ENCODE measurements at regions not wholly inside any gene's neighbourhood (a gene's known extent, or its start where the extent isn't known, plus 50 kb on each side); places are given as distances from the start of the nearest gene placed in this dataset.
"Not testable (repeated sequence)": the region's sequence is repeated elsewhere in the genome, so short reads cannot be mapped to it uniquely, and the experiment has no call there.

- Histone ChIP-seq H2AFZ (ENCODE audit: low read length) (no peak overlapping the region), H3F3A (ENCODE audit: insufficient read depth, low read length) (no peaks in the 10 kb centered on the region), H3K4me1 (ENCODE audit: insufficient read depth, low read length, severe bottlenecking) (no peaks in the 10 kb centered on the region), H3K9ac (ENCODE audit: low read length) (no peak overlapping the region), H3K79me2 (ENCODE audit: insufficient read depth, low read length) (no peaks in the 10 kb centered on the region), H3K4me3 (ENCODE audit: low read depth, low read length, poor library complexity, severe bottlenecking) (no peak overlapping the region), H3K9me2 (ENCODE audit: low read depth, low read length) (no peaks in the 10 kb centered on the region), H3K4me2 (ENCODE audit: low read length) (no peak overlapping the region), H3K27ac (ENCODE audit: low read depth, low read length, poor library complexity, severe bottlenecking) (no peak overlapping the region), H3K27me3 (ENCODE audit: insufficient read depth, low read length) (no peaks in the 10 kb centered on the region), H3K36me3 (ENCODE audit: insufficient read depth, low read length) (no peaks in the 10 kb centered on the region), H3K9me3 (ENCODE audit: low read length) (no peaks in the 10 kb centered on the region), H4K20me1 (ENCODE audit: insufficient read depth, low read length) (no peaks in the 10 kb centered on the region)
- no peak for TF ChIP-seq EZH2 (IDR thresholded peaks at IDR 0.05; ENCODE audit: borderline replicate concordance, low read length)
- TF ChIP-seq, protein P1, sequence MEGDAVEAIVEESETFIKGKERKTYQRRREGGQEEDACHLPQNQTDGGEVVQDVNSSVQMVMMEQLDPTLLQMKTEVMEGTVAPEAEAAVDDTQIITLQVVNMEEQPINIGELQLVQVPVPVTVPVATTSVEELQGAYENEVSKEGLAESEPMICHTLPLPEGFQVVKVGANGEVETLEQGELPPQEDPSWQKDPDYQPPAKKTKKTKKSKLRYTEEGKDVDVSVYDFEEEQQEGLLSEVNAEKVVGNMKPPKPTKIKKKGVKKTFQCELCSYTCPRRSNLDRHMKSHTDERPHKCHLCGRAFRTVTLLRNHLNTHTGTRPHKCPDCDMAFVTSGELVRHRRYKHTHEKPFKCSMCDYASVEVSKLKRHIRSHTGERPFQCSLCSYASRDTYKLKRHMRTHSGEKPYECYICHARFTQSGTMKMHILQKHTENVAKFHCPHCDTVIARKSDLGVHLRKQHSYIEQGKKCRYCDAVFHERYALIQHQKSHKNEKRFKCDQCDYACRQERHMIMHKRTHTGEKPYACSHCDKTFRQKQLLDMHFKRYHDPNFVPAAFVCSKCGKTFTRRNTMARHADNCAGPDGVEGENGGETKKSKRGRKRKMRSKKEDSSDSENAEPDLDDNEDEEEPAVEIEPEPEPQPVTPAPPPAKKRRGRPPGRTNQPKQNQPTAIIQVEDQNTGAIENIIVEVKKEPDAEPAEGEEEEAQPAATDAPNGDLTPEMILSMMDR (IDR thresholded peaks at IDR 0.05; ENCODE audit: low read length) = no peak
These were observed 515.4 kb downstream of the DIPK2A start for GRCh38 chr3:144487011-144487410.

DNA sequence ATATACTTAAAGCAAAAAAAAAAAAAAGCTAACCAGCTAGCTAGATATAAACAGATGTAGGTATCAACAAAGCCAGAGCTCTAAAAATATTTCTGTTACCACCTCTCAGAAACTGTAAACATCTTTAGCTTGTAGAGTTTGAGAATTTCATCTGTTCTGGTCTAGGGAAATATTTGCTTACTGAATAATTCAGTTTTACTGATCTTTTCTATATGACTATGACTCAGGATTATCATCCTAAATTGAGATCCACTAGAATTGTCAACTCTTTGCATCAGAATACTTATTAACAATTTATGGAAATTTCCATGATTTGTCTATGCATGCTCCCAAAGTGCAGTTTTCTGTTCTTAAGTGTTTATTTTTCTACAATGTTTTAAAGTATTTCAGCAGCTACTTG, 517.3 kb downstream of the DIPK2A start:
- no peak overlapping the region for H3K27ac ChIP-seq (ENCODE audit: low read depth, low read length, poor library complexity, severe bottlenecking)
- H3F3A ChIP-seq (ENCODE audit: insufficient read depth, low read length) = no peaks in the 10 kb centered on the region
- no peak overlapping the region for H3K4me3 ChIP-seq (ENCODE audit: low read depth, low read length, poor library complexity, severe bottlenecking)
- no peaks in the 10 kb centered on the region for H3K4me1 ChIP-seq (ENCODE audit: insufficient read depth, low read length, severe bottlenecking)
- no peak overlapping the region for H2AFZ ChIP-seq (ENCODE audit: low read length)
- no peaks in the 10 kb centered on the region for H3K9me3 ChIP-seq (ENCODE audit: low read length)
- H3K27me3 ChIP-seq (ENCODE audit: insufficient read depth, low read length) = no peaks in the 10 kb centered on the region
- no peaks in the 10 kb centered on the region for H3K79me2 ChIP-seq (ENCODE audit: insufficient read depth, low read length)
- no peaks in the 10 kb centered on the region for H4K20me1 ChIP-seq (ENCODE audit: insufficient read depth, low read length)
- H3K9me2 ChIP-seq (ENCODE audit: low read depth, low read length) = no peaks in the 10 kb centered on the region
- no peaks in the 10 kb centered on the region for H3K36me3 ChIP-seq (ENCODE audit: insufficient read depth, low read length)
- no peak overlapping the region for H3K9ac ChIP-seq (ENCODE audit: low read length)
- no peak overlapping the region for H3K4me2 ChIP-seq (ENCODE audit: low read length)
- TF ChIP-seq, protein P1 (IDR thresholded peaks at IDR 0.05; ENCODE audit: low read length) = no peak

- H3K79me2 ChIP-seq (ENCODE audit: insufficient read depth, low read length) = no peaks in the 10 kb centered on the region
- no peak overlapping the region for H3K9ac ChIP-seq (ENCODE audit: low read length)
- no peaks in the 10 kb centered on the region for H3K27me3 ChIP-seq (ENCODE audit: insufficient read depth, low read length)
- TF ChIP-seq, protein P1 (IDR thresholded peaks at IDR 0.05; ENCODE audit: low read length) = no peak
- TF ChIP-seq EZH2 (IDR thresholded peaks at IDR 0.05; ENCODE audit: borderline replicate concordance, low read length) = no peak
- no peak overlapping the region for H3K27ac ChIP-seq (ENCODE audit: low read depth, low read length, poor library complexity, severe bottlenecking)
- H3F3A ChIP-seq (ENCODE audit: insufficient read depth, low read length) = no peaks in the 10 kb centered on the region
- no peak overlapping the region for H2AFZ ChIP-seq (ENCODE audit: low read length)
- H3K9me2 ChIP-seq (ENCODE audit: low read depth, low read length) = no peaks in the 10 kb centered on the region
- H3K4me1 ChIP-seq (ENCODE audit: insufficient read depth, low read length, severe bottlenecking) = no peaks in the 10 kb centered on the region
- H3K36me3 ChIP-seq (ENCODE audit: insufficient read depth, low read length) = no peaks in the 10 kb centered on the region
- no peaks in the 10 kb centered on the region for H3K9me3 ChIP-seq (ENCODE audit: low read length)
- H4K20me1 ChIP-seq (ENCODE audit: insufficient read depth, low read length) = no peaks in the 10 kb centered on the region
- no peak overlapping the region for H3K4me2 ChIP-seq (ENCODE audit: low read length)
- H3K4me3 ChIP-seq (ENCODE audit: low read depth, low read length, poor library complexity, severe bottlenecking) = no peak overlapping the region
These were observed 519.7 kb downstream of the DIPK2A start for GRCh38 chr3:144491333-144491732.

GRCh38 chr3:144494651-144495050, 523.0 kb downstream of the DIPK2A start:
- not testable (repeated sequence) for H3K9me3 ChIP-seq (ENCODE audit: low read length); H3K27me3 ChIP-seq (ENCODE audit: insufficient read depth, low read length); H3K9me2 ChIP-seq (ENCODE audit: low read depth, low read length); H3K27ac ChIP-seq (ENCODE audit: low read depth, low read length, poor library complexity, severe bottlenecking); H3K36me3 ChIP-seq (ENCODE audit: insufficient read depth, low read length); H3K9ac ChIP-seq (ENCODE audit: low read length); H3K4me3 ChIP-seq (ENCODE audit: low read depth, low read length, poor library complexity, severe bottlenecking); H3K4me2 ChIP-seq (ENCODE audit: low read length); H3K4me1 ChIP-seq (ENCODE audit: insufficient read depth, low read length, severe bottlenecking); H3K79me2 ChIP-seq (ENCODE audit: insufficient read depth, low read length); H4K20me1 ChIP-seq (ENCODE audit: insufficient read depth, low read length); H3F3A ChIP-seq (ENCODE audit: insufficient read depth, low read length); H2AFZ ChIP-seq (ENCODE audit: low read length)
